ENCODE measurements at regions not wholly inside any gene's neighbourhood (a gene's known extent, or its start where the extent isn't known, plus 50 kb on each side); places are given as distances from the start of the nearest gene placed in this dataset.

GRCh38 chr1:118821801-118822200 is 166.3 kb downstream of the TBX15 start:
- TF ChIP-seq, protein P1, sequence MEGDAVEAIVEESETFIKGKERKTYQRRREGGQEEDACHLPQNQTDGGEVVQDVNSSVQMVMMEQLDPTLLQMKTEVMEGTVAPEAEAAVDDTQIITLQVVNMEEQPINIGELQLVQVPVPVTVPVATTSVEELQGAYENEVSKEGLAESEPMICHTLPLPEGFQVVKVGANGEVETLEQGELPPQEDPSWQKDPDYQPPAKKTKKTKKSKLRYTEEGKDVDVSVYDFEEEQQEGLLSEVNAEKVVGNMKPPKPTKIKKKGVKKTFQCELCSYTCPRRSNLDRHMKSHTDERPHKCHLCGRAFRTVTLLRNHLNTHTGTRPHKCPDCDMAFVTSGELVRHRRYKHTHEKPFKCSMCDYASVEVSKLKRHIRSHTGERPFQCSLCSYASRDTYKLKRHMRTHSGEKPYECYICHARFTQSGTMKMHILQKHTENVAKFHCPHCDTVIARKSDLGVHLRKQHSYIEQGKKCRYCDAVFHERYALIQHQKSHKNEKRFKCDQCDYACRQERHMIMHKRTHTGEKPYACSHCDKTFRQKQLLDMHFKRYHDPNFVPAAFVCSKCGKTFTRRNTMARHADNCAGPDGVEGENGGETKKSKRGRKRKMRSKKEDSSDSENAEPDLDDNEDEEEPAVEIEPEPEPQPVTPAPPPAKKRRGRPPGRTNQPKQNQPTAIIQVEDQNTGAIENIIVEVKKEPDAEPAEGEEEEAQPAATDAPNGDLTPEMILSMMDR (IDR thresholded peaks at IDR 0.05), result no peak
- TF ChIP-seq POLR2A (IDR thresholded peaks at IDR 0.05) (no peak), POLR2AphosphoS5 (IDR thresholded peaks at IDR 0.05) (no peak)
